GM12891 (cell line): ENCODE measurements at regions not wholly inside any gene's neighbourhood (a gene's known extent, or its start where the extent isn't known, plus 50 kb on each side); places are given as distances from the start of the nearest gene placed in this dataset.

Experiments
- DNase-seq: peaks from one replicate; pipeline ENCODE4 v3.0.0; 2011; ENCODE audit warnings: low spot score; ENCODE audit not compliant: insufficient read length
- FAIRE-seq: peaks from 2 replicates; lab custom pipeline; 2011; peaks lifted over from hg19 to GRCh38; lab: Jason Lieb, UNC
- PAX5 ChIP-seq: IDR thresholded peaks from 2 replicates; pipeline ENCODE4 v1.6.1; 2011; ENCODE audit warnings: low read length, moderate library complexity, mild to moderate bottlenecking; ENCODE audit not compliant: insufficient read depth, severe bottlenecking
- POLR2A ChIP-seq: IDR thresholded peaks from 2 replicates; pipeline ENCODE4 v1.6.1; 2011; ENCODE audit warnings: low read depth, low read length, control low read depth
- POLR2AphosphoS5 ChIP-seq: IDR thresholded peaks from 2 replicates; pipeline ENCODE4 v1.6.1; 2011; ENCODE audit warnings: low read depth, low read length, control low read depth
- POU2F2 ChIP-seq: IDR thresholded peaks from 2 replicates; pipeline ENCODE4 v1.6.1; 2011; ENCODE audit warnings: low read depth, mild to moderate bottlenecking, control low read depth, low read length, moderate library complexity
- SPI1 ChIP-seq: IDR thresholded peaks from 2 replicates; pipeline ENCODE4 v1.6.1; 2011; ENCODE audit warnings: low read depth, low read length, control low read depth
- TAF1 ChIP-seq: IDR thresholded peaks from 2 replicates; pipeline ENCODE4 v1.6.1; 2011; ENCODE audit warnings: low read depth, low read length, control low read depth

GRCh38 chr10:31744025-31744424 is 184.6 kb downstream of the ARHGAP12 start:
- DNase-seq = no peak
- TF ChIP-seq POLR2AphosphoS5 (no peak), POU2F2 (no peak), SPI1 (no peak), POLR2A (no peak), TAF1 (no peak), PAX5 (no peak)
- no peak for FAIRE-seq

- TF ChIP-seq TAF1 (no peak), POLR2A (no peak), PAX5 (no peak), POU2F2 (no peak), POLR2AphosphoS5 (no peak), SPI1 (no peak)
- FAIRE-seq = no peak
- no peak for DNase-seq
These were observed 186.4 kb downstream of the ARHGAP12 start for GRCh38 chr10:31742255-31742654.

GRCh38 chr10:31741473-31741872 is 187.2 kb downstream of the ARHGAP12 start:
- no peak for DNase-seq
- FAIRE-seq = no peak

GRCh38 chr10:31739711-31740110 is 188.9 kb downstream of the ARHGAP12 start:
- no peak for DNase-seq
- FAIRE-seq = no peak
- TF ChIP-seq POLR2AphosphoS5 = no peak
- TF ChIP-seq SPI1 = no peak
- TF ChIP-seq POLR2A = no peak
- no peak for TF ChIP-seq POU2F2
- TF ChIP-seq PAX5 = no peak
- no peak for TF ChIP-seq TAF1

More at GRCh38 chr10:31741473-31741872, 187.2 kb downstream of the ARHGAP12 start:
- TF ChIP-seq POLR2AphosphoS5 (no peak), PAX5 (no peak), POU2F2 (no peak), TAF1 (no peak), SPI1 (no peak), POLR2A (no peak)

DNA sequence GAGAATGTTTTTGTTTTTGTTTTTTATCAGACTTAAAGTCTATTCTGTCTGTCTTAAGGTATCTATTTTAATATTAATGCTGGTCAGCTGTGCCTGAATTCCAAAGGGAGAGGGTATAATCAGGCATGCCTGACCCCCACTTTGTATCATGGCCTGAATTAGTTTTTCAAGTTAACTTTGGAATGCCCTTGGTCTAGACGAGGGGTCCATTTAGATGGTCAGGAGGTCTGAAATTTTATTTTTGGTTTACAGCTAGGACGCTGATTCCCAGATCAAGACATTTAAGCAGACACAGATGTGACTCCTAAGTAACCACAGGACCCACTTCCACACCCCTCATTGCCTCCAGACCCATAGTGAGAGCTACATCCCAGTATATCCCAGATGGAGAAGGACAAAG is 189.5 kb downstream of the ARHGAP12 start:
- DNase-seq (no peak), FAIRE-seq (no peak)
- TF ChIP-seq SPI1 = no peak
- no peak for TF ChIP-seq POLR2A
- TF ChIP-seq PAX5 = no peak
- TF ChIP-seq POU2F2 = no peak
- no peak for TF ChIP-seq POLR2AphosphoS5
- TF ChIP-seq TAF1 = no peak

DNA sequence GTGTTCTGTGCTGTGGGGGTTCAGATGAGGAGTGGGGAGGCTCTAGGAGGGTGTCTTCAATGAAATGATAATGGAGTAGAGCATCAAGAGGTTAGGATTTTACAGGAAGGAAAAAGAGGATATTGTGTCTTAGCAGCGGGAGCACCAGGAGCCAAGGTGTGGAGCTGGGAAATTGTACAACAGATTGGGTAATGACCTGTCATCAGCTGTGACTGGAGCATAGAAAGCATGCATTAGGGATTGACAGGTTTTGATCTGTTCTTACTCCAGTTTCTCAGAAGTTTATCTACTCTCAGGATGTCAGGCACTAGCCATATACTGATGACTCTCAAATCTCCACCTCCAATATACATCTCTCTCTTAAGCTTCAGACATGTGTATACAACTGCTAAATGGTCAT is 196.9 kb downstream of the ARHGAP12 start:
- no peak for FAIRE-seq
- TF ChIP-seq TAF1 (no peak), POU2F2 (no peak), POLR2A (no peak), POLR2AphosphoS5 (no peak), SPI1 (no peak), PAX5 (no peak)
- no peak for DNase-seq

- TF ChIP-seq POU2F2 (no peak), PAX5 (no peak), SPI1 (no peak), POLR2AphosphoS5 (no peak), TAF1 (no peak), POLR2A (no peak)
- no peak for DNase-seq
- no peak for FAIRE-seq
These were observed 197.9 kb downstream of the ARHGAP12 start for GRCh38 chr10:31730776-31731175.

DNA sequence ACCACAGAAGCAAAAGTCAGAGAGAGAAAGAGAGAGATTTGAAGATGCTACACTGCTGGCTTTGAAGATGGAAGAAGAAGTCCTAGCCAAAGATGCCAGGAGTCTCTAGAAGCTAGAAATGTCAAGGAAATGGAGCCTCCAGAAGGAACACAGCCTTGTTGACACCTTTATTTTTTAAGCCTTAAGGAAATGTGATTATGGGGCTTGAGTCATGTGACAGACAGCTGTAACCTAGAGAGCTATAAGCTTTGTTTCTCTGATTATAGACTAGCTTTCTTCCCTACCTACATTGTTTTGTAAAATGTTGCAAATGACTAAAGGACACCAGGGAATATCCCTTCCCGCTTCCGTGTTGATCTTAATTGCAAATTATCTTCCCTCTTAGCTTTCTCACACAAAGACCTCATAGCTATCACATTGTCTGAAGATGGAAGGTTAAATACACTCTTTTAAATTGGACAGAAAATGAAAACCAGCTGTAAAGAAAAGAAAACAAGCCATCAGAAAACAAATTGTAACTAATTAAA is 199.9 kb downstream of the ARHGAP12 start:
- FAIRE-seq (no peak), DNase-seq (no peak)
- no peak for TF ChIP-seq POLR2A
- no peak for TF ChIP-seq POLR2AphosphoS5
- TF ChIP-seq SPI1 = no peak
- TF ChIP-seq TAF1 = no peak
- no peak for TF ChIP-seq PAX5
- TF ChIP-seq POU2F2 = no peak

DNA sequence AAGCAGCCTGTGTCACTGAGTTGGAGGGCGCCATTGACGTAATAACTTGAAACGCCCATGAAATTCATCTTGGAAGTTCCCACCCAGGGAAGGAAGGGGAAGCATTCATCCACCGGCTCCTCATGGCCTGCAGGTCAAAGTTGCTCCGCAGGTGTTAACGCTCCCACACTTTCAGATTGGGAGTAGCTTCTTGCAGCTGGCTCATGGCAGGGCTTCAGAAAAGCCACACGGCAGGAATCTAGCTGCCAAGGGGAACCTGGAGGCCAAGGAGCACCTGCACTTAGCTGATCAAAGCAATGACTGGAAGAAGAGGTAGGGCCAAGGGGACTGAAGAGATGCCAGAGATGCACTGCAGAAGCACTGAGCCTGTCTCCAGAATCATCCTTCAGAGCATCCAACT is 203.2 kb downstream of the ARHGAP12 start:
- FAIRE-seq (no peak), DNase-seq (no peak)
- TF ChIP-seq POLR2A (no peak), PAX5 (no peak), SPI1 (no peak), POLR2AphosphoS5 (no peak), POU2F2 (no peak), TAF1 (no peak)

GRCh38 chr10:31724296-31724695 is 204.3 kb downstream of the ARHGAP12 start:
- FAIRE-seq = no peak
- no peak for DNase-seq
- TF ChIP-seq POLR2AphosphoS5 = no peak
- TF ChIP-seq SPI1 = no peak
- no peak for TF ChIP-seq POU2F2
- TF ChIP-seq POLR2A = no peak
- no peak for TF ChIP-seq PAX5
- no peak for TF ChIP-seq TAF1
